ENCODE measurements at regions not wholly inside any gene's neighbourhood (a gene's known extent, or its start where the extent isn't known, plus 50 kb on each side); places are given as distances from the start of the nearest gene placed in this dataset.

GRCh38 chr2:236912326-236913120 lies 173.2 kb upstream of the COPS8 start:
- Histone ChIP-seq H4K8ac (ENCODE audit: low read depth, low read length) (no peak overlapping the region), H2BK12ac (ENCODE audit: low read length) (no peak overlapping the region), H2BK5ac (ENCODE audit: low read depth, low read length, poor library complexity) (no peak overlapping the region), H2AFZ (ENCODE audit: insufficient read depth, low read length, poor library complexity) (no peak overlapping the region), H3K27me3 (ENCODE audit: insufficient read depth, low read length) (no peaks in the 10 kb centered on the region), H2AK5ac (ENCODE audit: low read length) (no peak overlapping the region), H3K23ac (ENCODE audit: low read length) (no peak overlapping the region), H3K9ac (ENCODE audit: low read length) (no peak overlapping the region), H4K91ac (ENCODE audit: low read depth, low read length) (no peak overlapping the region), H3K9me3 (ENCODE audit: insufficient read depth, low read depth, low read length) (peaks cover 4% of the 10 kb centered on the region), H4K12ac (ENCODE audit: low read depth, low read length) (no peak overlapping the region), H3K14ac (ENCODE audit: low read length) (no peak overlapping the region), H3K27ac (ENCODE audit: low read depth, low read length) (no peak overlapping the region), H3K79me1 (ENCODE audit: low read length) (peaks cover 5% of the 10 kb centered on the region), H2BK120ac (ENCODE audit: insufficient read depth, low read length, poor library complexity) (no peak overlapping the region), H3K4ac (ENCODE audit: low read depth, low read length) (no peak overlapping the region), H3K4me1 (ENCODE audit: control insufficient read depth in 1 of 2, insufficient read depth in 2 of 2, low read length in 2 of 2) (peaks cover 2 to 5% of the 10 kb centered on the region in 2 experiments), H3K4me2 (ENCODE audit: low read length) (no peak overlapping the region), H3K18ac (ENCODE audit: low read length) (no peak overlapping the region), H3K4me3 (ENCODE audit: low read depth, low read length) (no peak overlapping the region), H3K79me2 (ENCODE audit: control insufficient read depth, insufficient read depth, low read length, poor library complexity) (no peaks in the 10 kb centered on the region), H3K36me3 (ENCODE audit: control insufficient read depth in 1 of 2, insufficient read depth in 2 of 2, low read length in 2 of 2) (no peaks in the 10 kb centered on the region)
- WGBS (ENCODE audit: extremely low coverage, insufficient coverage, insufficient read length): 100% methylated on average over 1 of the region's 18 CpGs
- DNase-seq: no peak

DNA sequence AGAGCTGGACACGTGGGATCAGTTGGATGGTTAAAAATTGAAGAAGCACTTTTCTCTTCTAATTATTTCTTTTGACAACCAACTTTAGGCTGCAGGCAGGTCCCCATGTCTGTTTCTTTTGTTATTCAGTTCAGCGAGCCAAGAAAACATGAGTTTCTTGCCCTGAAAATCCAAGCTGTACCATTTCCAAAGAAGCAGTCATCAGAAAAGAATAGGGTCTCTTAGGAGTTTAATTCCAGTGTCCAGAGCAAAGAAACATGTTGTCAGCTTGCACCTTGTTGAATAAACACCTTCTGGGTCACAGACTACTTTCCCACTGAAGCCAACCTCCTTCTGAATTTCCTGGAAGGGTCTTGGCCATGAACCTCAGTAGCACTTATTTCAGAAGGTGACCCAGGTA lies 170.5 kb upstream of the COPS8 start:
- no peak overlapping the region for H3K14ac ChIP-seq (ENCODE audit: low read length)
- H2AK5ac ChIP-seq (ENCODE audit: low read length): no peak overlapping the region
- H3K27me3 ChIP-seq (ENCODE audit: insufficient read depth, low read length): no peaks in the 10 kb centered on the region
- no peak overlapping the region for H3K4ac ChIP-seq (ENCODE audit: low read depth, low read length)
- no peak overlapping the region for H3K27ac ChIP-seq (ENCODE audit: low read depth, low read length)
- no peak overlapping the region for H2BK12ac ChIP-seq (ENCODE audit: low read length)
- H3K9ac ChIP-seq (ENCODE audit: low read length): no peak overlapping the region
- no peaks in the 10 kb centered on the region for H3K9me3 ChIP-seq (ENCODE audit: insufficient read depth, low read depth, low read length)
- H3K18ac ChIP-seq (ENCODE audit: low read length): no peak overlapping the region
- H4K12ac ChIP-seq (ENCODE audit: low read depth, low read length): no peak overlapping the region
- H3K4me1 ChIP-seq (ENCODE audit: control insufficient read depth in 1 of 2, insufficient read depth in 2 of 2, low read length in 2 of 2): peaks cover 2 to 6% of the 10 kb centered on the region in 2 experiments
- H3K79me2 ChIP-seq (ENCODE audit: control insufficient read depth, insufficient read depth, low read length, poor library complexity): no peaks in the 10 kb centered on the region
- no peak overlapping the region for H4K91ac ChIP-seq (ENCODE audit: low read depth, low read length)
- WGBS (ENCODE audit: extremely low coverage, insufficient coverage, insufficient read length): no CpG with 5 or more reads among the region's 2 CpGs
- peaks cover 5% of the 10 kb centered on the region for H3K79me1 ChIP-seq (ENCODE audit: low read length)
- H3K4me2 ChIP-seq (ENCODE audit: low read length): no peak overlapping the region
- no peaks in the 10 kb centered on the region for H3K36me3 ChIP-seq (ENCODE audit: control insufficient read depth in 1 of 2, insufficient read depth in 2 of 2, low read length in 2 of 2)
- H3K23ac ChIP-seq (ENCODE audit: low read length): no peak overlapping the region
- no peak overlapping the region for H2BK5ac ChIP-seq (ENCODE audit: low read depth, low read length, poor library complexity)
- H2BK120ac ChIP-seq (ENCODE audit: insufficient read depth, low read length, poor library complexity): no peak overlapping the region
- no peak overlapping the region for H4K8ac ChIP-seq (ENCODE audit: low read depth, low read length)
- H2AFZ ChIP-seq (ENCODE audit: insufficient read depth, low read length, poor library complexity): no peak overlapping the region
- no peak overlapping the region for H3K4me3 ChIP-seq (ENCODE audit: low read depth, low read length)
- DNase-seq: no peak

DNA sequence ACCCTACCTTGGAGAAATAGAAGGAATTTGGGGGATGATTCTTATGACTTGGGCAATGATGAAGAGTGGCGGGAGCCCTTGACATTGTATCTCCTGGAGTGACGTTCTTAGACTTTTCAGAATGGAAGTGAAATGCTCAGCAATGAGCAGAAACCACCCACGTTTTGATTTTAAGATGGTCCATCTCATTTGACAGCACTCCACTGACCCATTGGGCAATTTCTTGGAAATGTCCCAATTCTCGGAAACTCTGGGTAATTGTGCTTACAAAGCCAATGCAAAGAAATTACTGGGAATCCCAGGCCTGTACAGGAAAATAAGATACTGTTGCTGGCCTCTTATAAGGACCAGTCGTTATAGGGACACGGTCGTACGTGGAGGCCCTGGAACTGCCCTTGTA lies 170.0 kb upstream of the COPS8 start:
- H3K27ac ChIP-seq (ENCODE audit: low read depth, low read length): no peak overlapping the region
- no peak overlapping the region for H3K14ac ChIP-seq (ENCODE audit: low read length)
- no peak overlapping the region for H4K91ac ChIP-seq (ENCODE audit: low read depth, low read length)
- H3K27me3 ChIP-seq (ENCODE audit: insufficient read depth, low read length): no peaks in the 10 kb centered on the region
- H3K36me3 ChIP-seq (ENCODE audit: control insufficient read depth in 1 of 2, insufficient read depth in 2 of 2, low read length in 2 of 2): no peaks in the 10 kb centered on the region
- no peak overlapping the region for H4K8ac ChIP-seq (ENCODE audit: low read depth, low read length)
- no peak overlapping the region for H2BK12ac ChIP-seq (ENCODE audit: low read length)
- DNase-seq: no peak
- H3K4me1 ChIP-seq (ENCODE audit: control insufficient read depth in 1 of 2, insufficient read depth in 2 of 2, low read length in 2 of 2): peaks cover 2 to 6% of the 10 kb centered on the region in 2 experiments
- no peak overlapping the region for H3K4me3 ChIP-seq (ENCODE audit: low read depth, low read length)
- no peak overlapping the region for H4K12ac ChIP-seq (ENCODE audit: low read depth, low read length)
- no peak overlapping the region for H2BK120ac ChIP-seq (ENCODE audit: insufficient read depth, low read length, poor library complexity)
- no peak overlapping the region for H3K9ac ChIP-seq (ENCODE audit: low read length)
- H3K79me1 ChIP-seq (ENCODE audit: low read length): peaks cover 5% of the 10 kb centered on the region
- H3K79me2 ChIP-seq (ENCODE audit: control insufficient read depth, insufficient read depth, low read length, poor library complexity): no peaks in the 10 kb centered on the region
- H3K18ac ChIP-seq (ENCODE audit: low read length): no peak overlapping the region
- H3K23ac ChIP-seq (ENCODE audit: low read length): no peak overlapping the region
- no peak overlapping the region for H2AFZ ChIP-seq (ENCODE audit: insufficient read depth, low read length, poor library complexity)
- no peak overlapping the region for H2BK5ac ChIP-seq (ENCODE audit: low read depth, low read length, poor library complexity)
- no peak overlapping the region for H2AK5ac ChIP-seq (ENCODE audit: low read length)
- no CpG with 5 or more reads among the region's 8 CpGs for WGBS (ENCODE audit: extremely low coverage, insufficient coverage, insufficient read length)
- no peak overlapping the region for H3K4ac ChIP-seq (ENCODE audit: low read depth, low read length)
- H3K9me3 ChIP-seq (ENCODE audit: insufficient read depth, low read depth, low read length): no peaks in the 10 kb centered on the region
- H3K4me2 ChIP-seq (ENCODE audit: low read length): no peak overlapping the region

DNA sequence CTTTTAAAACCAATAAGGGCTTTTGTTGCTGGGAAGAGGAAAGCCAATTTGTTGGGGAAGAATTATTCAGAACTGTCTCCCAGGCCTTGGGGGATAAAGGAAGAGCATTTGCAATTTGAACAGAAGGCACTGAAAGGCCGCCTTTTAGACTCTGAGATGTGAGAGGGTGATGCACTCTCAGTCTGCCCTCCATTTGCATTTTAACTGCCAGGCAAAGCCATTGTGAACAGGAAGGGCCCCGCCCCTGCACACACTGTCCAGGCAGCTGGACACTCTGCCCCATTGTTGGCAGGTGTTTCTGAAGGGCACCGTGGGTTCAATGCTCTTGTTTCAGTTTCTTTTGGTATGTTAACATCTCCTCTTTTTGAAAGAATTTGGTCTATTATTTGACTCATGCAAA lies 169.5 kb upstream of the COPS8 start:
- no peak overlapping the region for H3K23ac ChIP-seq (ENCODE audit: low read length)
- no peak overlapping the region for H3K14ac ChIP-seq (ENCODE audit: low read length)
- no peaks in the 10 kb centered on the region for H3K9me3 ChIP-seq (ENCODE audit: insufficient read depth, low read depth, low read length)
- no peak overlapping the region for H2BK5ac ChIP-seq (ENCODE audit: low read depth, low read length, poor library complexity)
- no peaks in the 10 kb centered on the region for H3K79me2 ChIP-seq (ENCODE audit: control insufficient read depth, insufficient read depth, low read length, poor library complexity)
- H2BK120ac ChIP-seq (ENCODE audit: insufficient read depth, low read length, poor library complexity): no peak overlapping the region
- H3K27ac ChIP-seq (ENCODE audit: low read depth, low read length): no peak overlapping the region
- no peak overlapping the region for H3K4ac ChIP-seq (ENCODE audit: low read depth, low read length)
- H3K36me3 ChIP-seq (ENCODE audit: control insufficient read depth in 1 of 2, insufficient read depth in 2 of 2, low read length in 2 of 2): no peaks in the 10 kb centered on the region
- H3K4me3 ChIP-seq (ENCODE audit: low read depth, low read length): no peak overlapping the region
- H4K12ac ChIP-seq (ENCODE audit: low read depth, low read length): no peak overlapping the region
- H3K18ac ChIP-seq (ENCODE audit: low read length): no peak overlapping the region
- peaks cover 5% of the 10 kb centered on the region for H3K79me1 ChIP-seq (ENCODE audit: low read length)
- DNase-seq: no peak
- no peak overlapping the region for H3K9ac ChIP-seq (ENCODE audit: low read length)
- H4K91ac ChIP-seq (ENCODE audit: low read depth, low read length): no peak overlapping the region
- no peaks in the 10 kb centered on the region for H3K27me3 ChIP-seq (ENCODE audit: insufficient read depth, low read length)
- H2AK5ac ChIP-seq (ENCODE audit: low read length): no peak overlapping the region
- no peak overlapping the region for H2AFZ ChIP-seq (ENCODE audit: insufficient read depth, low read length, poor library complexity)
- H4K8ac ChIP-seq (ENCODE audit: low read depth, low read length): no peak overlapping the region
- H2BK12ac ChIP-seq (ENCODE audit: low read length): no peak overlapping the region
- H3K4me1 ChIP-seq (ENCODE audit: control insufficient read depth in 1 of 2, insufficient read depth in 2 of 2, low read length in 2 of 2): peaks cover 2 to 6% of the 10 kb centered on the region in 2 experiments
- WGBS (ENCODE audit: extremely low coverage, insufficient coverage, insufficient read length): no CpG with 5 or more reads among the region's 3 CpGs
- no peak overlapping the region for H3K4me2 ChIP-seq (ENCODE audit: low read length)
